GM08714 (cell line): ENCODE measurements at regions not wholly inside any gene's neighbourhood (a gene's known extent, or its start where the extent isn't known, plus 50 kb on each side); places are given as distances from the start of the nearest gene placed in this dataset.

ENCODE experiments used
- H3K4me3 ChIP-seq: fragments of 200-500 bp; sonication (Bioruptor generic); 2 replicates; pipeline ENCODE4 v1.5.1; 2014; ENCODE audit warnings: mild to moderate bottlenecking, low read length, inconsistent platforms
- ZNF274 ChIP-seq: IDR thresholded peaks from 2 replicates; pipeline ENCODE4 v1.6.1; 2012; ENCODE audit warnings: mild to moderate bottlenecking, low read depth, low read length

DNA sequence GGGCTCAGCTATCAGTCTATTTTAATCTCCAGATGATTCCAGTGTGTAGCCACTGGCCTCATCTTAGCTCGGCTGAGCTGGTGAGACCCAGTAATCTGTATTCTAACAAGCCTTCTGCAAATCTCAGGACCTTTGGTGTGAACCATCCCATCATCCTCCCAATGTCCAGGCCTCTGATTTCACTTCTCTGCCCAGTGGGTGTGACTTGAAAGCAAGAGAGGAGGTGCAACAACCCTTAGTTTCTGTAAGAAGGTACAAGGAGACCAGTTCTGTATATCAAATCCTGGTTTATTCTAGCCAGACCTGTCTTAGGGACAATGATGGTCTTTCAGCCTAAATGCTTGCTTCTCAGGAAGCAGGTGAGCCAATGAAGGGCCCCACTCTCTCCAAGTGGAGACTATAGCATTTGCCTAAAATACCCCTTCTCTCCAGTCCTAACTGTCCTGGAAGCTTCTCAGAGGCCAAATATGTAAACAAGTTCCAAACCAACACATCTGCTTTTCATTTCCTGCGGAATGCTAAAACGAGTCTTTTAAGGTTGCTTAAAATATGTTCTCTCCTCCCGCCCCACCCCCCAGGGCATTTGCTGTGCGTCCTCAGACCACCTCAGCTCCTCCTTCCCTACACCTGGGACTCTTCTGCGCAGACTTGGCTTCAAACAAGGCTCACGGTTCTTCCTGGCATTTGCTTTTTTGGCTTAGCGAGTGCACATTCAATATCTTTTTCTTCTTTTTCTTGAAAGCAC is 78.4 kb upstream of the FUT8 start:
- H3K4me3 ChIP-seq = no peak overlapping the region
- TF ChIP-seq ZNF274 = no peak

DNA sequence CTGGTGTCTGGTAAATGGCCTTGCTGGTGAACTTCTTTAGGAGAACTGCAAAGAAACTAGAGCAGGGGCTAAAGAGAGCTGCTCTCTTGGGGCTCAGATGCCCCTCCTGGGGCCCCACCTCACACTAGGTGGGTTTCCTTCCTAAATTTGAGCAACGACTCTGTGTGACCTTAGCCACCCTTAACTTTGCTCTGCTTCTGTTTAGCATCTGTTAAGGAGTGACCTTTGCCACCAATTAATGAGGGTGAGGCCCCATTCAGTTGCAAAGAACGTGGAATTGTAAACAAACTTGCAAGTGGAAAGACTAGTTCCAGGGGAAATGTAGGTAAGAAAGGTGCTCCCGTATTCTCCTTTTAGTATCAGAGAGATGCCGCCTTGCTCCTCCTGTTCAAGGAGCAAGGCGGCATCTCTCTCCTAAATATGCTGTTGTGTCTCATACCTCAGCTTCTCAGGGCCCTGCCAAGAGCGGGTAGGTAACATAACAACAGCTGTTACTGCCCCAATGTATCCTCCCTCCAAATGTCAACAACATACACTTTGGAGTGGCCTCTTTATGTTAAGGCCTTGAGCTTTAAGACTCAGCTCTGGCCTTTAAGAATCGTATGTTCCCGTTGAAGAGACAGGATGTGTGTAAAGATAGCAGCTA is 77.6 kb upstream of the FUT8 start:
- no peak overlapping the region for H3K4me3 ChIP-seq
- no peak for TF ChIP-seq ZNF274

- H3K4me3 ChIP-seq = no peak overlapping the region
- no peak for TF ChIP-seq ZNF274
Measured at GRCh38 chr14:65335411-65335947, 77.1 kb upstream of the FUT8 start.

GRCh38 chr14:65336191-65336591 is 76.3 kb upstream of the FUT8 start:
- no peak overlapping the region for H3K4me3 ChIP-seq
- TF ChIP-seq ZNF274 = no peak

DNA sequence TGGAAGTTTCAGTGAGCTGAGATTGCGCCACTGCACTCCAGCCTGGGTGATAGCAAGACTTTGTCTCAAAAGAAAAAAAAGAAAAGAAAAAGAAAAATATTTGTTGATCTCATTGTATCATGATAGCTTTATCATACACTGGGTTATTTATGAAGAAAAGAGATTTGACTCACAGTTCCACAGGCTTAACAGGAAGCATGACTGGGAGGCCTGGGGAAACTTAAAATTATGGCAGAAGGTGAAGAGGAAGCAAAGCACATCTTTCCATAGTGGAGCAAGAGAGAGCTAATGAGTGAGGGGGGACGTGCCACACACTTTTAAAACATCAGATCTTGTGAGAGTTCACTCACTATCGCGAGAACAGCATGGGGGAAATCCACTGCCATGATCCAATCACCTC is 72.7 kb upstream of the FUT8 start:
- no peak for TF ChIP-seq ZNF274
- H3K4me3 ChIP-seq = no peak overlapping the region

DNA sequence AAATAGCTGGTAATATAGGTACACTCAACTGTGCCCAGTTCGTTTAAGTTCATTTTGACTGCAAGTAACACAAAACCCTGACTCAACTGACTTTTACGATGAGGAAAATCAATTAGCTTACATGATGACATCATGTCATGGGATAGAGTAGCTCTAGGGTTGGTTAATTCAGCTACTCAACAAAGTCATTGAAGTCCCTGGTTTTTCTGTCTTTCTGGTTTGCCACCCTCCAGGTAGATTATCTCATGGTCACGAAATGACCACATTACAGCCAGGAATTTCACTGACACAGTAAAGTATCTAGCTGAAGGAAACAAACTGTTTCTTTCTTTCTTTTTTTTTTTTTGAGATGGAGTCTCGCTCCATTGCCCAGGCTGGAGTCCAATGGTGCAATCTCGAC is 68.5 kb upstream of the FUT8 start:
- no peak for TF ChIP-seq ZNF274
- H3K4me3 ChIP-seq = no peak overlapping the region

- no peak overlapping the region for H3K4me3 ChIP-seq
- no peak for TF ChIP-seq ZNF274
Measured at GRCh38 chr14:65345266-65345665, 67.3 kb upstream of the FUT8 start.

DNA sequence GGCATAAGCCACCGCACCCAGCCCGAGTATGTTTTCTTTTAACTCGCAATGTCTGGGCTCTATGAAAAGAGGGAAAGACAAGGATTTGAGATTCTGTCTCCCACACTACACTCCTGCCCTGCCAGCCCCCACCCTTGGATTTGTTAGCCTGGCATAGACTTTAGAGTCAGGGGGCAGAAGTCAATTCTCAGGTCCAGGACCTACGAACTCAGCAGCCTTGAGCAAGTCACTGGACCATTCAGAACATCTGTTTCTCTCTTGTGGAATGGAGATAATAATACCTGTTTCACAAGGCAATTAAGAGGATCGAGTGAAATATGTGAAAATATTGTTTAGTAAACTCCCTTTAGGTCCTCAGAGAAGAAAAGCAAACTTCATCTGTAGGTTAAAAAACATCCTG is 66.1 kb upstream of the FUT8 start:
- TF ChIP-seq ZNF274 = no peak
- no peak overlapping the region for H3K4me3 ChIP-seq

GRCh38 chr14:65346895-65347294 is 65.6 kb upstream of the FUT8 start:
- no peak for TF ChIP-seq ZNF274

GRCh38 chr14:65348137-65348536 is 64.4 kb upstream of the FUT8 start:
- TF ChIP-seq ZNF274 = no peak
- H3K4me3 ChIP-seq = no peak overlapping the region

More at GRCh38 chr14:65346895-65347294, 65.6 kb upstream of the FUT8 start:
- no peak overlapping the region for H3K4me3 ChIP-seq

- no peak for TF ChIP-seq ZNF274
- no peak overlapping the region for H3K4me3 ChIP-seq
Measured at GRCh38 chr14:65349100-65349499, 63.4 kb upstream of the FUT8 start.

DNA sequence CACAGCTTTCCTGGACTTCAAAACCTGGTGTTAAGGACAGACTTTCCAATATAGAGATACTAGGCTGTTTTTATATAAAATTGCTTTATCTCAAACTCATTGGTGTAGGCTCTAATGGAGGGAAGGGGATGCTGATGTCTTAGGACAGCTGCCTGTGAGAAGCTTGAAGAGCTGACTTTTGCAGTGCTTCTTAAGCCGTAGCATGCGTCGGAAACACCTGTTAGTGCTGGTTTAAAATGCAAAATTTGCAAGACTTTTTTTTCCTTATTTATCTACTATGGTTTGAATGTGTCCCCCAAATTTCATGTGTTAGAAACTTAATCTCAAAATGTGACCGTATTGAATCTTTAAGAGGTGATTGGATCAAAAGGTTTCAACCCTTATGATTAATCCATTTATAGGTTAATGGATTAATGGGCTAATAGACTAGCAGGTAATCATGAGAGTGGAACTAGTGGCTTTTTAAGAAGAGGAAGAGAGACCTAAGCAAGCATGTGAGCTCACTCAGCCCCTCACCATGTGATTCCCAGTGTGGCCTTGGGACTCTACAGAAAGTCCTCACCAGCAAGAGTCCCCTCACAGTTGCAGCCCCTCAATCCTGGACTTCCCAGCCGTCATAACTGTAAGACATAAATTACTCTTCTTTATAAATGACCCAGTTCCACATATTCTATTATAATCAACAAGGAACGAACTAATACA is 60.9 kb upstream of the FUT8 start:
- no peak overlapping the region for H3K4me3 ChIP-seq
- TF ChIP-seq ZNF274 = no peak

GRCh38 chr14:65352964-65353530 is 59.5 kb upstream of the FUT8 start:
- TF ChIP-seq ZNF274 = no peak
- H3K4me3 ChIP-seq = no peak overlapping the region

DNA sequence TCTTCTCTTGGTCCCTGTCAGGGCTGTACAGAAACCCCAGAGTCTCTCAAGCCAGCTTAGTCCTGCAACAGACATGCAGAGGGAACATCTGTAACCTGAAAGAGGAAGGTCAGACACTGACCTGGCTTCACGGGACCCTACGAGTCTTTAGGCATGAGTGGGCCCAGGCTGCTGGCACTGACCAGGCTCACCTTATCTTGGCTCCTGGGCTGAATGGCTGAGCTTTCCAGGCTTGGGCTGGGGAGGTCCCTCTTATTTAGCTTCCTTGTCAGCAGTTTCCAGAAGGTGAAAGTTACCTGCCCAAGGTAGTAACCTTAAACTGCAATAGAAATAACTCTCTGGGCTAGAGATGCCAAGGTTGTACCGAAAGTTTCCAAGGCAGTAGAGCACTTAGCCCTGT is 58.4 kb upstream of the FUT8 start:
- no peak for TF ChIP-seq ZNF274

More for the DNA sequence above, 58.4 kb upstream of the FUT8 start:
- H3K4me3 ChIP-seq = no peak overlapping the region
